ENCODE measurements at regions not wholly inside any gene's neighbourhood (a gene's known extent, or its start where the extent isn't known, plus 50 kb on each side); places are given as distances from the start of the nearest gene placed in this dataset.

DNA sequence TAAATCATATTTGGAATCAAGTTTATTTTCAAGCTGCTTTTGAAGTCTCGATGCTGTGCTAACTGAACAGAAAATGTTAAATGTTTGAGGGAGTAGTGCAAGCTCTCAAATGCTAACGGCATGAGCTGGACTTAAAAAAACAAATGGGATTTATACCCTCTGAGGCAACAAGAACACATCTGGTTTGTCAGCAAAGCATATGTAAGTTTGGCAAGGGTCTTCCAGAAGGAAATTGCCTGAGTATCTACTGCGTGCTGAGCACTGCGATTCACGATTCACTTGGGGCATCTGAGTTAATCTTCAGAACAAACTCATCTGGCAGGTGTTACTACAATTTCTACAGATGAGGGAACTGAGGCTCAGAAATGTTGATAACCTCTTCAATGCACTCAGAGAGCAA lies 98.4 kb upstream of the C9orf72 start:
- Histone ChIP-seq H3K4me1 (ENCODE audit: control insufficient read depth, insufficient read depth, low read length) (no peaks in the 10 kb centered on the region), H3K9ac (ENCODE audit: control insufficient read depth, insufficient read depth, low read length) (no peak overlapping the region), H3K79me2 (ENCODE audit: control insufficient read depth, insufficient read depth, low read length) (no peaks in the 10 kb centered on the region), H4K20me1 (ENCODE audit: control insufficient read depth, insufficient read depth) (no peaks in the 10 kb centered on the region), H3K4me2 (ENCODE audit: control insufficient read depth, insufficient read depth) (no peak overlapping the region), H3K4me3 (no peak overlapping the region), H3K36me3 (ENCODE audit: control insufficient read depth in 2 of 2, insufficient read depth in 2 of 2, low read length in 1 of 2) (no peaks in the 10 kb centered on the region), H3K27me3 (replicated peaks in 1 of 2; ENCODE audit: control insufficient read depth in 2 of 2, insufficient read depth in 2 of 2, low read length in 1 of 2) (no peaks in the 10 kb centered on the region; a peak in 1 of 4 replicates), H3K9me3 (replicated peaks; ENCODE audit: control insufficient read depth, insufficient read depth, low read length) (no peaks in the 10 kb centered on the region), H2AFZ (ENCODE audit: control insufficient read depth, low read depth, low read length) (no peak overlapping the region), H3K27ac (ENCODE audit: control insufficient read depth, insufficient read depth) (no peak overlapping the region)
- DNase-seq (ENCODE audit: low read depth, low spot score): no peak
- no peak for ATAC-seq
- intact Hi-C loops (cut with micrococcal nuclease; ENCODE audit: unreplicated experiment): no loop called here
- TF ChIP-seq SIN3A (IDR thresholded peaks at IDR 0.05; ENCODE audit: low read depth, low read length) (no peak), EZH2 (IDR thresholded peaks at IDR 0.05; ENCODE audit: borderline replicate concordance, control insufficient read depth, low read depth, low read length) (no peak), CEBPB (IDR thresholded peaks at IDR 0.05; ENCODE audit: borderline replicate concordance in 1 of 2, low read depth in 2 of 2, low read length in 2 of 2) (no peak)
- ChIA-PET CTCF (interaction anchor here (0.7 kb wide), 1 partner anchor 153 kb away, joined by 3 read pairs; no protein-coding TSS in a partner anchor), POLR2A (no interaction called here), RAD21 (ENCODE audit: unreplicated experiment) (no interaction called here), SMC1A (ENCODE audit: uncharacterized antibody, unreplicated experiment) (no interaction called here)
- FAIRE-seq: no peak
- 49% methylated on average over 5 of the region's 5 CpGs for WGBS (ENCODE audit: insufficient coverage, insufficient replicate concordance, low lambda C conversion rate, missing lambda C conversion rate)
- in situ Hi-C loops (cut with MboI): no loop called here
- BruUV-seq (replicated peaks): no TSS peak

DNA sequence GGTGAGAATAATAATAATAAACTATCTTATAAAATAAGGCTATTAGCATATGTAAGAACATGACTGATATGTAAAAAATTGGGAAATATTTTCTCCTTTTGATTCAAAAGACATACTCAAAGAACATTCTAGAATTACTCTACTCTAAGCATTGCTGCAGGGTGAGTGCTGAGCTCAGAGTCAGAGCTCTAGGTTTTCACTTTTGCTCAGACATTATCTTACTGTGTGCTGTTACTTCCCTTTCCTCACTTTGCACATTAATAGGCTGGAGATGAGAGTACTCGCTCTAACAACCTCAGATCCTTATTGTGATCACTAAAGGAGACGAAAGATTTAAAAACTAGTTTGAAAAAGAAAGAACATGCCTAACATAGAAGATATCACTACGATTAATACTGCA lies 99.4 kb upstream of the C9orf72 start:
- POLR2A ChIA-PET: no interaction called here
- no peak for FAIRE-seq
- Histone ChIP-seq H3K4me1 (ENCODE audit: control insufficient read depth, insufficient read depth, low read length) (no peaks in the 10 kb centered on the region), H3K9me3 (replicated peaks; ENCODE audit: control insufficient read depth, insufficient read depth, low read length) (no peaks in the 10 kb centered on the region), H3K4me3 (no peak overlapping the region), H3K27ac (ENCODE audit: control insufficient read depth, insufficient read depth) (no peak overlapping the region), H3K27me3 (replicated peaks in 1 of 2; ENCODE audit: control insufficient read depth in 2 of 2, insufficient read depth in 2 of 2, low read length in 1 of 2) (no peaks in the 10 kb centered on the region; a peak in 1 of 4 replicates), H3K79me2 (ENCODE audit: control insufficient read depth, insufficient read depth, low read length) (no peaks in the 10 kb centered on the region), H2AFZ (ENCODE audit: control insufficient read depth, low read depth, low read length) (no peak overlapping the region), H4K20me1 (ENCODE audit: control insufficient read depth, insufficient read depth) (no peaks in the 10 kb centered on the region), H3K36me3 (ENCODE audit: control insufficient read depth in 2 of 2, insufficient read depth in 2 of 2, low read length in 1 of 2) (no peaks in the 10 kb centered on the region), H3K9ac (ENCODE audit: control insufficient read depth, insufficient read depth, low read length) (no peak overlapping the region), H3K4me2 (ENCODE audit: control insufficient read depth, insufficient read depth) (no peak overlapping the region)
- WGBS (ENCODE audit: insufficient coverage, insufficient replicate concordance, low lambda C conversion rate, missing lambda C conversion rate): 6% methylated on average over 3 of the region's 3 CpGs
- in situ Hi-C loops (cut with MboI) (no loop called here), intact Hi-C loops (cut with micrococcal nuclease; ENCODE audit: unreplicated experiment) (no loop called here)
- BruUV-seq (replicated peaks): no TSS peak
- SMC1A ChIA-PET (ENCODE audit: uncharacterized antibody, unreplicated experiment): no interaction called here
- no peak for ATAC-seq
- RAD21 ChIA-PET (ENCODE audit: unreplicated experiment): no interaction called here
- CTCF ChIA-PET: interaction anchor here (0.5 to 1.2 kb wide), 2 partner anchors 17 to 390 kb away, joined by 4 read pairs; no protein-coding TSS in a partner anchor
- DNase-seq (ENCODE audit: low read depth, low spot score): no peak
- TF ChIP-seq CHD1 (IDR thresholded peaks at IDR 0.05; ENCODE audit: low read depth, low read length) (no peak), CBX5 (IDR thresholded peaks at IDR 0.05; ENCODE audit: low read depth) (no peak), PAX8 (IDR thresholded peaks at IDR 0.05) (no peak), CREB1 (IDR thresholded peaks at IDR 0.05; ENCODE audit: low read depth) (no peak), SMAD5 (IDR thresholded peaks at IDR 0.05; ENCODE audit: low read depth) (no peak), ZNF384 (IDR thresholded peaks at IDR 0.05; ENCODE audit: borderline replicate concordance, low read depth, low read length) (no peak), EGR1 (IDR thresholded peaks at IDR 0.05; ENCODE audit: borderline replicate concordance in 1 of 2, low read depth in 2 of 2, low read length in 2 of 2) (no peak), YBX1 (IDR thresholded peaks at IDR 0.05) (no peak), POLR2A (IDR thresholded peaks at IDR 0.05; ENCODE audit: low read depth, low read length) (no peak), NRF1 (conservative IDR thresholded peaks at IDR 0.05; ENCODE audit: low read depth, low read length) (no peak)
- TF ChIP-seq, protein P1, sequence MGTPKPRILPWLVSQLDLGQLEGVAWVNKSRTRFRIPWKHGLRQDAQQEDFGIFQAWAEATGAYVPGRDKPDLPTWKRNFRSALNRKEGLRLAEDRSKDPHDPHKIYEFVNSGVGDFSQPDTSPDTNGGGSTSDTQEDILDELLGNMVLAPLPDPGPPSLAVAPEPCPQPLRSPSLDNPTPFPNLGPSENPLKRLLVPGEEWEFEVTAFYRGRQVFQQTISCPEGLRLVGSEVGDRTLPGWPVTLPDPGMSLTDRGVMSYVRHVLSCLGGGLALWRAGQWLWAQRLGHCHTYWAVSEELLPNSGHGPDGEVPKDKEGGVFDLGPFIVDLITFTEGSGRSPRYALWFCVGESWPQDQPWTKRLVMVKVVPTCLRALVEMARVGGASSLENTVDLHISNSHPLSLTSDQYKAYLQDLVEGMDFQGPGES (IDR thresholded peaks at IDR 0.05): no peak
- TF ChIP-seq, protein P2, sequence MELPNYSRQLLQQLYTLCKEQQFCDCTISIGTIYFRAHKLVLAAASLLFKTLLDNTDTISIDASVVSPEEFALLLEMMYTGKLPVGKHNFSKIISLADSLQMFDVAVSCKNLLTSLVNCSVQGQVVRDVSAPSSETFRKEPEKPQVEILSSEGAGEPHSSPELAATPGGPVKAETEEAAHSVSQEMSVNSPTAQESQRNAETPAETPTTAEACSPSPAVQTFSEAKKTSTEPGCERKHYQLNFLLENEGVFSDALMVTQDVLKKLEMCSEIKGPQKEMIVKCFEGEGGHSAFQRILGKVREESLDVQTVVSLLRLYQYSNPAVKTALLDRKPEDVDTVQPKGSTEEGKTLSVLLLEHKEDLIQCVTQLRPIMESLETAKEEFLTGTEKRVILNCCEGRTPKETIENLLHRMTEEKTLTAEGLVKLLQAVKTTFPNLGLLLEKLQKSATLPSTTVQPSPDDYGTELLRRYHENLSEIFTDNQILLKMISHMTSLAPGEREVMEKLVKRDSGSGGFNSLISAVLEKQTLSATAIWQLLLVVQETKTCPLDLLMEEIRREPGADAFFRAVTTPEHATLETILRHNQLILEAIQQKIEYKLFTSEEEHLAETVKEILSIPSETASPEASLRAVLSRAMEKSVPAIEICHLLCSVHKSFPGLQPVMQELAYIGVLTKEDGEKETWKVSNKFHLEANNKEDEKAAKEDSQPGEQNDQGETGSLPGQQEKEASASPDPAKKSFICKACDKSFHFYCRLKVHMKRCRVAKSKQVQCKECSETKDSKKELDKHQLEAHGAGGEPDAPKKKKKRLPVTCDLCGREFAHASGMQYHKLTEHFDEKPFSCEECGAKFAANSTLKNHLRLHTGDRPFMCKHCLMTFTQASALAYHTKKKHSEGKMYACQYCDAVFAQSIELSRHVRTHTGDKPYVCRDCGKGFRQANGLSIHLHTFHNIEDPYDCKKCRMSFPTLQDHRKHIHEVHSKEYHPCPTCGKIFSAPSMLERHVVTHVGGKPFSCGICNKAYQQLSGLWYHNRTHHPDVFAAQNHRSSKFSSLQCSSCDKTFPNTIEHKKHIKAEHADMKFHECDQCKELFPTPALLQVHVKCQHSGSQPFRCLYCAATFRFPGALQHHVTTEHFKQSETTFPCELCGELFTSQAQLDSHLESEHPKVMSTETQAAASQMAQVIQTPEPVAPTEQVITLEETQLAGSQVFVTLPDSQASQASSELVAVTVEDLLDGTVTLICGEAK (IDR thresholded peaks at IDR 0.05; ENCODE audit: borderline replicate concordance): no peak
